ENCODE measurements at regions not wholly inside any gene's neighbourhood (a gene's known extent, or its start where the extent isn't known, plus 50 kb on each side); places are given as distances from the start of the nearest gene placed in this dataset.

DNA sequence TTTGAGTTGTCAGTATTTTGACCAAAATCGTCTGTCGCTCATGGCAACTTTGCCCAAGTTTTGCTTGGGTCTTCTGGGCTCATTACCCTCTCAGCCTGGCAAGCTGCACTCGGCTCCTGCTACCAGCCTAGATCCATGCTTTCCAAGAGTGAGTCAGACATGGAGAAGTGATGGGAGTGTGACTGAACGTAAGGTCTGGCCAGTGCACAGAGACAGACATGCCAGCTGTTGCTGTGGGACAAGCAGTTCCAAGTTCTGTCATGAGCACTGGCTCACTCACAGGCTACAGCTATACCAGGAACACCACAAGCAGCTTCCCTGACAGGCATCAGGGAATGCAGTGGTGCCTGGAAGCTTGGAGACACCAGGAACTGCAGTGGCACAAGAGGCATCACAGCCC, 338.9 kb downstream of the KDM5D start:
- intact Hi-C loops (cut with DNase I; ENCODE audit: low total_unique reads) = no loop called here

GRCh38 chrY:19392876-19393275, 351.6 kb downstream of the KDM5D start:
- TF ChIP-seq, protein P1, sequence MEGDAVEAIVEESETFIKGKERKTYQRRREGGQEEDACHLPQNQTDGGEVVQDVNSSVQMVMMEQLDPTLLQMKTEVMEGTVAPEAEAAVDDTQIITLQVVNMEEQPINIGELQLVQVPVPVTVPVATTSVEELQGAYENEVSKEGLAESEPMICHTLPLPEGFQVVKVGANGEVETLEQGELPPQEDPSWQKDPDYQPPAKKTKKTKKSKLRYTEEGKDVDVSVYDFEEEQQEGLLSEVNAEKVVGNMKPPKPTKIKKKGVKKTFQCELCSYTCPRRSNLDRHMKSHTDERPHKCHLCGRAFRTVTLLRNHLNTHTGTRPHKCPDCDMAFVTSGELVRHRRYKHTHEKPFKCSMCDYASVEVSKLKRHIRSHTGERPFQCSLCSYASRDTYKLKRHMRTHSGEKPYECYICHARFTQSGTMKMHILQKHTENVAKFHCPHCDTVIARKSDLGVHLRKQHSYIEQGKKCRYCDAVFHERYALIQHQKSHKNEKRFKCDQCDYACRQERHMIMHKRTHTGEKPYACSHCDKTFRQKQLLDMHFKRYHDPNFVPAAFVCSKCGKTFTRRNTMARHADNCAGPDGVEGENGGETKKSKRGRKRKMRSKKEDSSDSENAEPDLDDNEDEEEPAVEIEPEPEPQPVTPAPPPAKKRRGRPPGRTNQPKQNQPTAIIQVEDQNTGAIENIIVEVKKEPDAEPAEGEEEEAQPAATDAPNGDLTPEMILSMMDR (IDR thresholded peaks at IDR 0.05) = no peak
- no peak for TF ChIP-seq POLR2A (IDR thresholded peaks at IDR 0.05)
- no peak for TF ChIP-seq POLR2AphosphoS5 (IDR thresholded peaks at IDR 0.05)
- intact Hi-C loops (cut with DNase I; ENCODE audit: low total_unique reads) = no loop called here
- Histone ChIP-seq H3K9me3 (no peaks in the 10 kb centered on the region), H3K4me1 (no peaks in the 10 kb centered on the region), H3K4me3 (no peak overlapping the region), H3K27me3 (no peaks in the 10 kb centered on the region), H3K27ac (no peak overlapping the region), H3K36me3 (no peaks in the 10 kb centered on the region)
- DNase-seq (ENCODE audit: low spot score in 2 of 2) = no peak

More for the DNA sequence above, 338.9 kb downstream of the KDM5D start:
- no peaks in the 10 kb centered on the region for H3K27me3 ChIP-seq
- no peak overlapping the region for H3K27ac ChIP-seq
- no peaks in the 10 kb centered on the region for H3K36me3 ChIP-seq
- DNase-seq (ENCODE audit: low spot score in 2 of 2) = no peak
- TF ChIP-seq POLR2A (IDR thresholded peaks at IDR 0.05) (no peak), POLR2AphosphoS5 (IDR thresholded peaks at IDR 0.05) (no peak)
- TF ChIP-seq, protein P1 (IDR thresholded peaks at IDR 0.05) = no peak
- no peaks in the 10 kb centered on the region for H3K4me1 ChIP-seq
- H3K9me3 ChIP-seq = no peaks in the 10 kb centered on the region
- no peak overlapping the region for H3K4me3 ChIP-seq

- no peak for TF ChIP-seq POLR2AphosphoS5 (IDR thresholded peaks at IDR 0.05)
- no peak for TF ChIP-seq POLR2A (IDR thresholded peaks at IDR 0.05)
- TF ChIP-seq, protein P1 (IDR thresholded peaks at IDR 0.05) = no peak
- H3K27ac ChIP-seq = no peak overlapping the region
- no peak for DNase-seq (ENCODE audit: low spot score in 2 of 2)
- H3K4me1 ChIP-seq = no peaks in the 10 kb centered on the region
- H3K27me3 ChIP-seq = no peaks in the 10 kb centered on the region
- intact Hi-C loops (cut with DNase I; ENCODE audit: low total_unique reads) = no loop called here
- no peak overlapping the region for H3K4me3 ChIP-seq
- no peaks in the 10 kb centered on the region for H3K9me3 ChIP-seq
- no peaks in the 10 kb centered on the region for H3K36me3 ChIP-seq
Measured at GRCh38 chrY:19391922-19392321, 352.6 kb downstream of the KDM5D start.

GRCh38 chrY:19365321-19365720, 379.2 kb downstream of the KDM5D start:
- TF ChIP-seq, protein P1 (IDR thresholded peaks at IDR 0.05) = no peak
- no peak for TF ChIP-seq POLR2AphosphoS5 (IDR thresholded peaks at IDR 0.05)
- no peak for TF ChIP-seq POLR2A (IDR thresholded peaks at IDR 0.05)
- Histone ChIP-seq H3K9me3 (no peaks in the 10 kb centered on the region), H3K4me3 (no peak overlapping the region), H3K36me3 (no peaks in the 10 kb centered on the region), H3K27ac (no peak overlapping the region), H3K4me1 (no peaks in the 10 kb centered on the region), H3K27me3 (no peaks in the 10 kb centered on the region)
- intact Hi-C loops (cut with DNase I; ENCODE audit: low total_unique reads) = no loop called here
- DNase-seq (ENCODE audit: low spot score in 2 of 2) = no peak

DNA sequence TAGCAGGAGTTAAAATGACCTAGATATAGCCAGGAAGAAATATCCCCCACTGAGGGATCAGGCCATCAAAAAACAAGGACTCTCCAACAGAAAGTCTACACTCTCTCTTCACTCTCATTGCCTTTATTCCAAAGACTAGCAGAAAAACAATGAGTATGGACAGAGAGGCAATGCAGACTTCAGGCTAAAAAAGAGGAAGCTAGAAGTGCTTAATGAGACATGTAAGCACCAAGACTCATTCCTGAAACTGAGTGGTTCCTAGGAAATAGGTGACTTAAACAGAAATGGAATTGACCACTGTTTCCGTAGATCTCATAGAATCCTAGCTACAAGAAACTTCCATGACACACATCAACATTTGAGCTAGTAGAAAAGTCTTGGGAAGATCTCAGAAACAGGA, 387.3 kb downstream of the KDM5D start:
- TF ChIP-seq, protein P1 (IDR thresholded peaks at IDR 0.05) = no peak
- no peak for TF ChIP-seq POLR2A (IDR thresholded peaks at IDR 0.05)
- no peak for TF ChIP-seq POLR2AphosphoS5 (IDR thresholded peaks at IDR 0.05)
- H3K4me1 ChIP-seq = no peaks in the 10 kb centered on the region
- H3K27ac ChIP-seq = no peak overlapping the region
- no peak overlapping the region for H3K4me3 ChIP-seq
- no peaks in the 10 kb centered on the region for H3K36me3 ChIP-seq
- no peaks in the 10 kb centered on the region for H3K27me3 ChIP-seq
- DNase-seq (ENCODE audit: low spot score in 2 of 2) = no peak
- H3K9me3 ChIP-seq = no peaks in the 10 kb centered on the region
- intact Hi-C loops (cut with DNase I; ENCODE audit: low total_unique reads) = no loop called here
